Prostate gland (tissue), 2 donors: ENCODE measurements at regions not wholly inside any gene's neighbourhood (a gene's known extent, or its start where the extent isn't known, plus 50 kb on each side); places are given as distances from the start of the nearest gene placed in this dataset.

Experiments used
- CTCF ChIP-seq, 4 experiments: fragments of 200-600 bp in 2 of 4; fragments of 450-650 bp in 2 of 4; sonication (generic) in 2 of 4; IDR thresholded peaks; 1 replicate in 3 of 4; 2 replicates in 1 of 4; pipeline ENCODE4 v1.5.1; 2016 to 2019; ENCODE audit warnings: antibody characterized with exemption in 4 of 4, mild to moderate bottlenecking in 2 of 4, moderate library complexity in 2 of 4
- POLR2AphosphoS5 ChIP-seq: sonication (generic); formaldehyde crosslinking; IDR thresholded peaks from one replicate; pipeline ENCODE4 v1.6.1; 2017; ENCODE audit warnings: antibody characterized with exemption

- TF ChIP-seq CTCF (IDR thresholded peaks at IDR 0.05) (no peak), POLR2AphosphoS5 (no peak)
Observed at GRCh38 chr14:26993556-26993955, 395.7 kb upstream of the NOVA1 start.
